NCI-H524 treated with DMSO at 0.1 percent for 48 hours (cell line): ENCODE measurements at regions not wholly inside any gene's neighbourhood (a gene's known extent, or its start where the extent isn't known, plus 50 kb on each side); places are given as distances from the start of the nearest gene placed in this dataset.
A peak's percentile ranks its signal among the peaks of the same experiment; 100 is the strongest.

Experiments used
- DNase-seq: peaks from one replicate; lab custom pipeline; 2025; lab: John Stamatoyannopoulos, UW

DNA sequence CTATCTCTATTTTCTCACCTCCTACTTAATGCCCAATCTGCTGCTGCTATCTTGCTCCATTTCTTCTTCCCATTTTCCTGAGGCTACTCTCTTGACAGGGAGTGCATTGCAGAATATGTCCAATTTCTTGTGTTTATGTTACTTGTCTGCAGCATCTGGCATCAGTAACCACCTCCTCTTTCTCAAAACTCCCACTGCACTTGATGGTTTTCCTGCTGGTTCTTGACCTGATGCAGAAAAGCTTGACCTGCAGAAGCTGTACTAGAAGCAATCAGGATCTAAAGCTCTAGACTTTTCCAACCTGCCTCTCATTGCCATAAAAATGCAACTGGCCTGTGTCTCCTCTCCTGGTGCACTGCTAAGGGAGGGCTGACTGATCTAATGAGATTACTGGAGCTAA is 287.8 kb downstream of the ZEB1 start:
- no peak for DNase-seq

GRCh38 chr10:31605861-31606525 is 287.0 kb downstream of the ZEB1 start:
- no peak for DNase-seq

DNA sequence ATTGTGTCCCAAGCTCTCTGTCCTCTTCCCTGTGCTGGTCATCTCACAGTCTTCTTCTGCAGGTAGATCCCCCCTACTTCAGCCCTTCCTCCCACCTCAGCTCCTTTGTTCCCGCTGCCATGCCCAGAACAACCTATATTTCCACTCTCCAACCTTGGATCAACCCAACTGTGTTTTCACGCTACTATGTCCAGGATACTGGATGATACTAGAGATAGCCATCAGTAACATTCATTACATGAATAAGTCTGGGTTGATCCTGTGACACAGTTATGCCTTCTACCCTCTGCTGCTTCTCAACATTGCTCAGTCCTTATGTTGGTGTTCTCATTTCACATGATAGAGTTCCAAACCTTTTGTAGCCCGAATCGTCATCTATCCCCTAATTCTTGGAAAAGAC is 286.4 kb downstream of the ZEB1 start:
- no peak for DNase-seq

DNA sequence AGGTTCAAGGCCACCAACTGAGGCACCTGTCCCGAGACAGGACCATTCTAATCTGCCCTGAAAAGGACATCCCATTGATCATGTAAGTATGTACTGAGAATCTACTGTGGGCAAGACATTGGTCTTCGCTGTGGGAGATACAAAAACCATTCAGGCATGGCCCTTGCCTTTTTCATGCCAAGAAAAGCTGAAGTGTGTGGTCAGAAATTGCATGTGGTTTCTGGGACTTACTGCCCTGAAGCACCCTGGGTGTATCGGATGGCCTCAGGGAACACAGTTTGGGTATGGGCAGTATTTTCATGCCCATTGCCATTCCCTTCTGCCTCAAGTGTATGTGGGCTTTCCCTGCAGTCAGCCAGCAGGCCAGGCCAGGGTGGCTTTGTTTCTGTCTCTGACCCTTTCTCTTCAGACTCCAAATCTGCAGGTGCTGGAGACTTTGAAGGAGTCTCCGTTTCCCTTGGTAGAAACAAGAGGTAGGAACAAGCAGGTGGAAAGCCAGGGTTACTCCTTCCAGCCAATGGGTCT is 285.7 kb downstream of the ZEB1 start:
- DNase-seq: no peak

- peak; percentile 74 for DNase-seq
Observed at GRCh38 chr10:31604096-31604495, 285.1 kb downstream of the ZEB1 start.

DNA sequence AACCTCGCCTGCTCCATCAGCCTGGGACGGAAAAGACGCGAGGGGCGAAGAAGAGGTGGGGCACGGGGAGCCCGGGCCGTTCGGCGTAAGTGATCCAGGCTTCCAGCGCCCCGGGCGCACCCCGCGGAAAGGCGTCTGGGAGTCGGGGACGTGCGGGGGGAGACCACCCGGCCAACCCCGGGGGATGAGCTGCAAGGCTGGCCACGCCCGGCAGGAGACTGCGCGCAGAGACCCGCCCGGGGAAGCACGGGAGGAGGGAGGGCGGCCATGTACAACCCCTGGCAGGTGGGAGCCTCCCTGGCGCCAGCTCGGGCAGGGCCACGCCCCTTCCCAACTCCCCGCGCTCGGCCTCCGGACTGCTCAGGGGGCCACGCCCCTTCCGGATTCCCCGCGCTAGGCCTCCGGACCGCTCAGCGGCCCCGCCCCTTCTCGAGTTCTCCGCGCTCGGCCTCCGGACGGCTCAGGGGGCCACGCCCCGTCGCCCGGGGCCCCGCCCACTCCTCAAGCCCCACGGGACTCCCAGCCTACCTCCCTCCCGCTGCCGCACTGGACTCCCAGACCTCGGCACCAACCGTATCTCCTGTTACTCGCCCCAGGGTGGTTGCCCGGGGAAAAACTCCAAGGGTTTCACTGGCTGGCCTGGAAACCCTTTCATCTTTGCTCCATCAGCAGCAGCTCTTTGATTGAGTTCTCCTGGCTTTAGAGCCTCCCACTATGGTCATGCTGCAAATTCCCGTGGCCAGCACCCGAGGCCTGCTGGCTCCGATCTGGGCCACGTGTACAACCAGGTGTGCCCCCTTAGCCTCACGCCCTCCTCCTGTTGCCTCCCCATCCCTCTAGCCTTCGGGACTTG is 284.4 kb downstream of the ZEB1 start:
- DNase-seq: peak; percentile 55

DNA sequence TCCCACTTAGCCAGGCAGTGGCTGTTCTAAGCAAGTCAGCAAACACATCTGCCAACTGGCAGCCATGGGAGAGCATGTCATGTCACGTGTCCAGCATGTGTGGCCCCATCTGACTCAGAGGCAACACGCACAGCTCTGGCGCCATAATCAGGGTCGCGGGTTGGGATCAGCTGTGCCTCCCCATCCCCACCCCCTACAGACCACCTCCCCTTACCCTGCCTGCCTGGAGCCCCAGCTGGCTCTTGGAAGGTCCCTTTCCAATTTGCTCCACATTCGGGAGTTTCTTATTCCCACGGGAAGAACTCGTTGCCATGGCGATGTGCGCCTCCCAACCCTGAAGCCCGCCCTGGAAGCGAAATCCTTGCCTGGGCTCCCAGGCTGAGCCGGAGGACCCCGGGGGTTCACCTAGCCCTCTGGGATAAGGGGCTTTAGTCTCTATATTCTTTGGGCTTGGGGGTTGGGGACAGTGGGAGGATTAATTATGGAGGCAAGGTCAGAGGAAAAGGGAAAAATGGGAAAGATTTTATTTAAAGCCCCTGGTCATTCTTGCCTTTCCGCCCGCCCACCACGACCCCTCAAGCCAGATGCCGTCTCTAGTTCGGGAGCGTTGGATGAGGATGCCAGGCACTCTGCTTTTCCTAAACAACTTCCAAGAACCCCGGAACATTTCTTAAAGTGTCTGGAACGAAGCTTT is 283.7 kb downstream of the ZEB1 start:
- DNase-seq: peak; percentile 18

GRCh38 chr10:31601136-31601535 is 282.1 kb downstream of the ZEB1 start:
- no peak for DNase-seq

DNA sequence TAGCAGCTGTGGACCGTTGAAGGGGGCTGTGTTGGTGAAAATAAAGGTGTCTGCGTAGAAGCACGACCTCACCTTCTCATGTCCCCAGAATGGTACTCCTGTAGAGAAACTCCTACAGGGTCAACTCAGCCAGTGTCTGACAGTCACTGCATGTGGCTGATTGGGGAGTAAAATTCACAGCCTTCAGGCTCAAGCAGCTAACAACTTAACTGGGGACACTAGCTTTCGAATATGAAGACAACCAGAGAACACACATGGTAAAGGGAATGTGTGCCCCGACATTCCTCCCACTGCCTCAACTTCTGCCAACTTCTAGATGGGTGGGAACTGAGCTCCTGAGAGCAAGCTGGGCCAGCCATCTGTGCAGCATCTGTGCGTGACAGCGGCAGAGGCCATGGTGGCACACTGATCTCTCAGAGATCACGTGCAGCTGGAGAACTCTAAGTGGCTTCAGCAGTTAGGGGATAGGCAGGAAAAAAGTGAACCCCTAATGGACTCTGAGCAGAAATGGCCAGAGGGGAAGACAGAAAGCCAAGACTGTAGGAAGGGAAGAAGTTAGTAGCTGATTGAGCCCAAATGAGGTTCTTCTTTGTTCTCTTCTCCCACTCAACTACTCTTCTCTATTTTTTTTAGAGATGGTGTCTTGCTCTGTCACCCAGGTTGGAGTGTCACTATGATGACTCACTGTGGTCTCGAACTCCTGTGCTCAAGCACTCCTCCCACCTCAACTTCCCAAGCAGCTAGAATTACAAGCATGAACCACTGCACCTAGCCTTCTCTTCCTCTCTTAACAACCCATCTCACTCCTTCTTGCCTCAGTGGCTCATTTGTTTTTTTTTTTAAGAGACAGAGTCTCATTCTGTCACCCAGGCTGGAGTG is 280.8 kb downstream of the ZEB1 start:
- DNase-seq: no peak

- DNase-seq: no peak
Observed at GRCh38 chr10:31596765-31597164, 277.7 kb downstream of the ZEB1 start.

DNA sequence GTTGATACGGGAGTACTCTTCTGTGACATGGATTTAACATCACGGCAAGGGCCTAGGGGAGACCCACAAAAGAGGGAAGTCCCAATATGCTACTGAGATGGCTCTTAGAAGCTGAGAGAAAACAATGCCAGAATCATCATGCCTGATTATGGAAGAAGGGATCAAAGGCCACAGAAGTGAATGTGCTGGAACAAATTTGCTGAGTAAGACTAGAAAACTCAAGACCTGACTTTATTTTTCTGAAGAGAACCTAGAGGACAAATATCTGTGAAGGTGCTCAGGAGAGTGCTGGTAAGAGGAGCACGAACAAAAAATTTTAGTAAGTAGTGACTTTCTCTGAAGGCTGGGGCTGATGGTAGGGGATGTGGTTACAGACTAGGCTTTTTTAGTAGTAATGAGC is 277.0 kb downstream of the ZEB1 start:
- DNase-seq: no peak

DNA sequence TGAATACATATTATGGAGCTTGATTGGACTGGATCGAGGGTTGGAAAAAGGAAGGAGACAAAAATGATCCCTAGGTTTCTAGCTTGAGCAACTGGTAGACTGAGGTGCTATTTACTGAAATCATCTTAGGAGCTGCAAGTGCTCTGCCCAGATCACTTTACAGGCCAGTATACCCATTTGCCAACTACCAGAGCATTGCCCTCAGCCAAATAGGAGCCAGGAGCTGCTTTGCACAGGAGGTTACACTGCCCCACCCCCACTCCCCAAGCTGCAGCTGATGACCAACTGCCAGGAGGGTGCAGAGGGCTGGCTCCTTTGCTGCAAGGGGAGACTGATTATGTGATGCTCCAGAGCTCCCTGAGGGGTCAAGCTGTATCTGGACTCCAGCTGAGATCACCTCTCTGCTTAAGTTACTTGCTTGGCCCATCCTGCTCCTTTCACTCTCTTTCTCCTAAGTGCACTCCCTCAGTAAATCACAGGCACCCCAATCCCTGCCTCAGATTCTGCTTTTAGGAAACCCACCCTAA is 275.4 kb downstream of the ZEB1 start:
- DNase-seq: no peak

GRCh38 chr10:31593124-31593523 is 274.1 kb downstream of the ZEB1 start:
- DNase-seq: no peak

DNA sequence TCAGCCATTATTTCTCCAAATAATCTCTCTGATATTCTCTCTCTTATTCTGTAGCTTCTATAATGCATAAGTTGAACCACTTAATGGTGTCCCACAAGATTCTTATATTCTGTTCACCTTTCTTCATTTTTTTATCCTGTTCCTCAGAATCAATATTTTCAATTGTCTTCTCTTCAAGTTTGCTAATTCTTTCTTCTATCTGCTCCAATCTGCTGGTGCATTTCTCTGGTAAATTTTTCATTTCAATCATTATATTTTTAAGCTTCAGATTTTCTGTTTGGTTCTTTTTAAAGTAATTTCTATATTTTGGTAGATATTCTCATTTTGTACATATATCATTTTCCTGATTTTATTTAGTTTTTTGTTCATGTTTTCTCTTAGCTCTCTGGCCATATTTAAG is 272.6 kb downstream of the ZEB1 start:
- no peak for DNase-seq

GRCh38 chr10:31590023-31590800 is 271.2 kb downstream of the ZEB1 start:
- DNase-seq: no peak

GRCh38 chr10:31587691-31588090 is 268.7 kb downstream of the ZEB1 start:
- DNase-seq: no peak

- no peak for DNase-seq
Observed at GRCh38 chr10:31586723-31587638, 268.0 kb downstream of the ZEB1 start.

DNA sequence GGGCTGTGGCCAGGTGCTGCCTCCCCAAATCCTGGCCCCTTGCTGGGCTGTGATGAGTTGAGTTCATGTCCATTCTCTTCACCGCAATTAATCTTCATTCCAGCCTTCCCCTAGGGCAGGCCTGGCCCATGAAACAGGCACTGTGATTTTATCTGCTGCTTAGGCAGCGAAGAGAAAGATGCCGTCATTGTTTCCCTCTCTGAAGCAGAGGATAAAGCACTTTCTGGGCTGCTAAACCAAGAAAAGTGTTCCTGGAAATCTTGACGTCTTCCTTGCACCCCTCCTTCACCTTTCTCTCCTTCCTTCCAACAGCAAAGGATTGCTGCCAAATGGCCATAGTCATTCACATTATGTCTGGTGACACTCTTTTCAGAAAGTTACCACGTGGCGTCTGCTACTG is 265.9 kb downstream of the ZEB1 start:
- no peak for DNase-seq

- no peak for DNase-seq
Observed at GRCh38 chr10:31584098-31584631, 265.1 kb downstream of the ZEB1 start.
